ENCODE measurements at regions not wholly inside any gene's neighbourhood (a gene's known extent, or its start where the extent isn't known, plus 50 kb on each side); places are given as distances from the start of the nearest gene placed in this dataset.
A peak's percentile ranks its signal among the peaks of the same experiment; 100 is the strongest.

- Histone ChIP-seq H3K9me1 (ENCODE audit: insufficient read depth, low read length) (peaks cover 5% of the 10 kb centered on the region; the same call in 1 of the 2 replicates), H3K14ac (replicated peaks; ENCODE audit: low read depth, low read length) (no peak overlapping the region), H3K4me1 (ENCODE audit: control insufficient read depth, insufficient read depth, low read length) (peaks cover 4% of the 10 kb centered on the region; the same call in 1 of the 2 replicates), H3K9ac (ENCODE audit: low read depth, low read length) (no peak overlapping the region), H3K4me2 (ENCODE audit: low read depth, low read length) (no peak overlapping the region), H3K79me1 (ENCODE audit: low read depth in 1 of 2, low read length in 2 of 2) (no peaks in the 10 kb centered on the region), H3K23ac (ENCODE audit: low read depth, low read length) (no peak overlapping the region), H3K18ac (ENCODE audit: low read depth, low read length) (no peak overlapping the region), H4K8ac (ENCODE audit: low read depth in 2 of 2, low read length in 2 of 2) (no peak overlapping the region), H3K9me3 (ENCODE audit: control insufficient read depth, insufficient read depth, low read length) (no peaks in the 10 kb centered on the region), H3K27ac (ENCODE audit: insufficient read depth, low read length) (no peak overlapping the region), H3K36me3 (ENCODE audit: control insufficient read depth, insufficient read depth, low read length) (no peaks in the 10 kb centered on the region), H2BK5ac (ENCODE audit: low read depth, low read length, poor library complexity, severe bottlenecking) (no peak overlapping the region), H4K91ac (ENCODE audit: insufficient read depth, low read depth, low read length) (no peak overlapping the region), H4K5ac (ENCODE audit: low read depth, low read length) (no peak overlapping the region), H2BK20ac (ENCODE audit: low read depth, low read length) (peak overlapping the region; percentile 31; the same call in 1 of the 2 replicates), H4K20me1 (ENCODE audit: insufficient read depth, low read length) (no peaks in the 10 kb centered on the region), H2AK9ac (replicated peaks; ENCODE audit: low read depth, low read length, poor library complexity) (no peak overlapping the region), H2AFZ (replicated peaks; ENCODE audit: low read length, poor library complexity) (no peak overlapping the region), H3K56ac (ENCODE audit: extremely low read depth, insufficient read depth, low read length) (no peak overlapping the region), H2AK5ac (ENCODE audit: low read depth, low read length) (peak overlapping the region; percentile 23), H2BK15ac (ENCODE audit: low read depth, low read length) (no peak overlapping the region), H3K27me3 (ENCODE audit: control insufficient read depth, insufficient read depth, low read length) (no peaks in the 10 kb centered on the region), H2BK120ac (ENCODE audit: low read depth, low read length) (peak overlapping the region; percentile 16; the same call in 1 of the 2 replicates), H3K4ac (ENCODE audit: low read depth, low read length) (peak overlapping the region; percentile 21; the same call in 1 of the 2 replicates), H3K4me3 (ENCODE audit: insufficient read depth, low read depth, low read length) (no peak overlapping the region)
- no TSS peak for BruUV-seq (replicated peaks)
- in situ Hi-C loops (cut with MboI; ENCODE audit: low sequenced_read_pairs) (no loop called here), intact Hi-C loops (cut with micrococcal nuclease) (no loop called here), dilution Hi-C loops (cut with HindIII; ENCODE audit: low sequenced_read_pairs, unreplicated experiment) (no loop called here)
- ATAC-seq (ENCODE audit: low read depth) (no peak), DNase-seq (no peak)
- no CpG with 5 or more reads among the region's 3 CpGs for WGBS, 2 experiments (ENCODE audit: extremely low coverage in 2 of 2, insufficient read length in 1 of 2)
- no peak for TF ChIP-seq RCOR1 (IDR thresholded peaks at IDR 0.05; ENCODE audit: insufficient replicate concordance, low read length)
- no peak for TF ChIP-seq NFE2L2 (IDR thresholded peaks at IDR 0.05; ENCODE audit: low read depth, low read length)
- TF ChIP-seq MAZ (IDR thresholded peaks at IDR 0.05; ENCODE audit: borderline replicate concordance, low read depth, low read length): no peak
- TF ChIP-seq USF2 (IDR thresholded peaks at IDR 0.05; ENCODE audit: low read depth, low read length): no peak
- TF ChIP-seq MAFK (IDR thresholded peaks at IDR 0.05; ENCODE audit: low read depth, low read length): no peak
- TF ChIP-seq BHLHE40 (IDR thresholded peaks at IDR 0.05; ENCODE audit: low read depth, low read length): no peak
- no peak for TF ChIP-seq FOS (IDR thresholded peaks at IDR 0.05; ENCODE audit: low read depth, low read length)
- no peak for TF ChIP-seq SMC3 (IDR thresholded peaks at IDR 0.05; ENCODE audit: low read depth, low read length)
- no peak for TF ChIP-seq CEBPB (IDR thresholded peaks at IDR 0.05; ENCODE audit: low read depth, low read length)
- TF ChIP-seq ELK1 (IDR thresholded peaks at IDR 0.05; ENCODE audit: borderline replicate concordance, low read depth, low read length): no peak
- no peak for TF ChIP-seq RAD21 (IDR thresholded peaks at IDR 0.05; ENCODE audit: low read length)
- CTCF ChIA-PET: no interaction called here
- POLR2A ChIA-PET (ENCODE audit: unreplicated experiment): no interaction called here
Measured at GRCh38 chr1:214997685-214998084, 84.9 kb upstream of the KCNK2 start.

Measured in IMR-90 (cell line).